ENCODE measurements at regions not wholly inside any gene's neighbourhood (a gene's known extent, or its start where the extent isn't known, plus 50 kb on each side); places are given as distances from the start of the nearest gene placed in this dataset.
A peak's percentile ranks its signal among the peaks of the same experiment; 100 is the strongest.
"Not testable (repeated sequence)": the region's sequence is repeated elsewhere in the genome, so short reads cannot be mapped to it uniquely, and the experiment has no call there.

DNA sequence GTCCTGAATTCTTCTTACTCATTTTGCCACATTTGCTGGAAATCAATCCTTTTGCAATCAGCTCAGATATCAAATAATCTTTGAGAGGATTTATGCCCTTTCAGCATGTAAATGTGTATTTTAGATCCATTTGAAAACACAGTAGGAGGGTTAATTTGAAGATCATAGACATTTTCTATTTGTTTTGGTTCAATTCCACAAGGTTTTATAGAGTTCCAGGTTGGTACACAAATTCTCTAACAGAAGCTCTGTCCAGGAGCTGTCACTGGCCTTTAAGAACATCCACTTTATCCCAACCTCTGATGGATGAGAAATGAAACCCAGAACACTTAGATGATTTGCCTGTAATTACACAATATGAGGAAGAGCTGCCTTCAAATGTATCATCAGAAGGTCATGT, 157.3 kb upstream of the CHAC2 start:
- Mint-ChIP-seq H3K36me3 (ENCODE audit: insufficient read depth, unreplicated experiment) (no peaks in the 10 kb centered on the region), H3K27ac (ENCODE audit: low read depth, unreplicated experiment) (no peak overlapping the region), H3K4me3 (ENCODE audit: unreplicated experiment) (no peak overlapping the region), H3K27me3 (ENCODE audit: insufficient read depth, unreplicated experiment) (no peaks in the 10 kb centered on the region), H3K4me1 (ENCODE audit: insufficient read depth, unreplicated experiment) (peaks cover 5% of the 10 kb centered on the region), H3K9me3 (ENCODE audit: unreplicated experiment) (no peaks in the 10 kb centered on the region)
- POLR2A ChIA-PET, result no interaction called here
- TF ChIP-seq, protein P1, sequence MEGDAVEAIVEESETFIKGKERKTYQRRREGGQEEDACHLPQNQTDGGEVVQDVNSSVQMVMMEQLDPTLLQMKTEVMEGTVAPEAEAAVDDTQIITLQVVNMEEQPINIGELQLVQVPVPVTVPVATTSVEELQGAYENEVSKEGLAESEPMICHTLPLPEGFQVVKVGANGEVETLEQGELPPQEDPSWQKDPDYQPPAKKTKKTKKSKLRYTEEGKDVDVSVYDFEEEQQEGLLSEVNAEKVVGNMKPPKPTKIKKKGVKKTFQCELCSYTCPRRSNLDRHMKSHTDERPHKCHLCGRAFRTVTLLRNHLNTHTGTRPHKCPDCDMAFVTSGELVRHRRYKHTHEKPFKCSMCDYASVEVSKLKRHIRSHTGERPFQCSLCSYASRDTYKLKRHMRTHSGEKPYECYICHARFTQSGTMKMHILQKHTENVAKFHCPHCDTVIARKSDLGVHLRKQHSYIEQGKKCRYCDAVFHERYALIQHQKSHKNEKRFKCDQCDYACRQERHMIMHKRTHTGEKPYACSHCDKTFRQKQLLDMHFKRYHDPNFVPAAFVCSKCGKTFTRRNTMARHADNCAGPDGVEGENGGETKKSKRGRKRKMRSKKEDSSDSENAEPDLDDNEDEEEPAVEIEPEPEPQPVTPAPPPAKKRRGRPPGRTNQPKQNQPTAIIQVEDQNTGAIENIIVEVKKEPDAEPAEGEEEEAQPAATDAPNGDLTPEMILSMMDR (IDR thresholded peaks at IDR 0.05; ENCODE audit: unreplicated experiment), result no peak
- no TSS peak for BruUV-seq (replicated peaks)
- no peak for DNase-seq (ENCODE audit: unreplicated experiment)
- intact Hi-C loops (cut with micrococcal nuclease), result no loop called here
- CTCF ChIA-PET, result no interaction called here

DNA sequence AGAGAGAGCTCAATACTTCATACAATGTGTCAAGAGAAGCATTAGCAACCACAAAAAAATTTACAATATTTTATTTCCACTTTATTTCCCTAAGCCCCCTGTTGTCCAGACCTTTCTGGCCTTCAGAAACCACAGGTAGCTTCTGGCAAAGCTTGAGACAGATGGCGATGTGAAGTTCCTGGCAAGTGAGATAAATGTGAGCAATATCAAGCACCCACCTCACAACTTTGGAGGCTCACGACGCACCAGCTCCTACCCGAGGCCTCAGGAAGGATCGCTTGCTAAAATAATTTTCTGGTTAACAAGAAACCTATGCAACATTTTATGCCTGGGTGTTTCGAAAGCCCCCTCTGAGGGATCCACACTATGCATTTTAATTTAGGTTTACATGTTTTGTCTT, 158.1 kb upstream of the CHAC2 start:
- POLR2A ChIA-PET, result no interaction called here
- H3K4me1 Mint-ChIP-seq (ENCODE audit: insufficient read depth, unreplicated experiment), result peaks cover 5% of the 10 kb centered on the region
- H3K27me3 Mint-ChIP-seq (ENCODE audit: insufficient read depth, unreplicated experiment), result no peaks in the 10 kb centered on the region
- H3K27ac Mint-ChIP-seq (ENCODE audit: low read depth, unreplicated experiment), result no peak overlapping the region
- H3K9me3 Mint-ChIP-seq (ENCODE audit: unreplicated experiment), result no peaks in the 10 kb centered on the region
- DNase-seq (ENCODE audit: unreplicated experiment), result no peak
- no peak overlapping the region for H3K4me3 Mint-ChIP-seq (ENCODE audit: unreplicated experiment)
- BruUV-seq (replicated peaks), result no TSS peak
- intact Hi-C loops (cut with micrococcal nuclease), result no loop called here
- H3K36me3 Mint-ChIP-seq (ENCODE audit: insufficient read depth, unreplicated experiment), result no peaks in the 10 kb centered on the region
- CTCF ChIA-PET, result interaction anchor here (0.5 to 0.6 kb wide), 2 partner anchors 117 to 306 kb away, joined by 3 read pairs; no protein-coding TSS in a partner anchor
- TF ChIP-seq, protein P1 (IDR thresholded peaks at IDR 0.05; ENCODE audit: unreplicated experiment), result no peak

DNA sequence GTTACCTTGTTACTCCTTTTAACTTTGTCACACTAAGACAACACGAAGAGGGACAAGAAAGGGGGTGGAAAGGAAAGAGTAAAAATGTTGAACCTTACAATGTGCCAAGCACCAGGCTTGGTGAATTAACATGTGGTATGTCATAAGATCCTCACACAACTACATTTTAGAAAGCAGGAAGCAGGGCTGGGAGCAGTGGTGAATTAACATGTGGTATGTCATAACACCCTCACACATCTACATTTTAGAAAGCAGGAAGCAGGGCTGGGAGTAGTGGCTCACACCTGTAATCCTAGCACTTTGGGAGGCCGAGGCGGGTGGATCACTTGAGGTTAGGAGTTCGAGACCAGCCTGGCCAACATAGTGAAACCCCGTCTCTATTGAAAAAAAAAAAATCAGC, 159.3 kb upstream of the CHAC2 start:
- peaks cover 5% of the 10 kb centered on the region for H3K4me1 Mint-ChIP-seq (ENCODE audit: insufficient read depth, unreplicated experiment)
- no TSS peak for BruUV-seq (replicated peaks)

DNA sequence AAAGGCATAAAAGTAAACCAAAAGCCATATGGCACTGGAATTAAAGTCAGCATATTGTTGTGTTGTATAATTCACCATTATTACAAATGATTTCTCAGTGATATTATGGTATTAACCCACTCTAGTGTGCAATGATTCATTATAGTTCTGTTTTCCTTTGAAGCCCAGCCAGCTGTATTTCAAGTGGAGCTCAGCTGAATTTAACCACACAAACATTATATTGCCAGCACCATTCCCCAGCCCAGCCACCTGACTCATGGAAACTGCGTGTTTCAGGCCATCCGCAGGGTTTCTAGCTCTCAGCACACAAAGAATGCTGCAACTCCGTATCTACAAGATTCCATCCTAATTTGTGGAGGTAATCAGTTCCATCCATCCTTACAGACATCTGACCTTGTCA, 166.8 kb upstream of the CHAC2 start:
- Mint-ChIP-seq H3K36me3 (ENCODE audit: insufficient read depth, unreplicated experiment) (no peaks in the 10 kb centered on the region), H3K27ac (ENCODE audit: low read depth, unreplicated experiment) (no peak overlapping the region), H3K4me3 (ENCODE audit: unreplicated experiment) (no peak overlapping the region), H3K4me1 (ENCODE audit: insufficient read depth, unreplicated experiment) (peaks cover 5% of the 10 kb centered on the region), H3K9me3 (ENCODE audit: unreplicated experiment) (no peaks in the 10 kb centered on the region), H3K27me3 (ENCODE audit: insufficient read depth, unreplicated experiment) (no peaks in the 10 kb centered on the region)
- ChIA-PET CTCF (no interaction called here), POLR2A (no interaction called here)
- no TSS peak for BruUV-seq (replicated peaks)
- intact Hi-C loops (cut with micrococcal nuclease), result no loop called here
- TF ChIP-seq, protein P1 (IDR thresholded peaks at IDR 0.05; ENCODE audit: unreplicated experiment), result no peak
- DNase-seq (ENCODE audit: unreplicated experiment), result peak; percentile 41

More for the DNA sequence above, 159.3 kb upstream of the CHAC2 start:
- ChIA-PET POLR2A (no interaction called here), CTCF (no interaction called here)
- Mint-ChIP-seq H3K27me3 (ENCODE audit: insufficient read depth, unreplicated experiment) (no peaks in the 10 kb centered on the region), H3K9me3 (ENCODE audit: unreplicated experiment) (no peaks in the 10 kb centered on the region), H3K4me3 (ENCODE audit: unreplicated experiment) (no peak overlapping the region), H3K27ac (ENCODE audit: low read depth, unreplicated experiment) (no peak overlapping the region), H3K36me3 (ENCODE audit: insufficient read depth, unreplicated experiment) (no peaks in the 10 kb centered on the region)
- TF ChIP-seq, protein P1 (IDR thresholded peaks at IDR 0.05; ENCODE audit: unreplicated experiment), result no peak
- intact Hi-C loops (cut with micrococcal nuclease), result no loop called here
- DNase-seq (ENCODE audit: unreplicated experiment), result no peak

- H3K27me3 Mint-ChIP-seq (ENCODE audit: insufficient read depth, unreplicated experiment); intact Hi-C loops (cut with micrococcal nuclease); H3K9me3 Mint-ChIP-seq (ENCODE audit: unreplicated experiment); H3K4me3 Mint-ChIP-seq (ENCODE audit: unreplicated experiment); BruUV-seq (replicated peaks); H3K4me1 Mint-ChIP-seq (ENCODE audit: insufficient read depth, unreplicated experiment); CTCF ChIA-PET; H3K27ac Mint-ChIP-seq (ENCODE audit: low read depth, unreplicated experiment); H3K36me3 Mint-ChIP-seq (ENCODE audit: insufficient read depth, unreplicated experiment); DNase-seq (ENCODE audit: unreplicated experiment); POLR2A ChIA-PET: not testable (repeated sequence)
These were observed 180.6 kb upstream of the CHAC2 start for GRCh38 chr2:53586733-53587612.
